Neutrophil (primary cell): ENCODE measurements at regions not wholly inside any gene's neighbourhood (a gene's known extent, or its start where the extent isn't known, plus 50 kb on each side); places are given as distances from the start of the nearest gene placed in this dataset.
A peak's percentile ranks its signal among the peaks of the same experiment; 100 is the strongest.

Experiments used
- H3K27ac ChIP-seq: fragments of 200-600 bp; sonication (generic); 2 replicates; pipeline ENCODE4 v1.5.1; 2016; ENCODE audit warnings: mild to moderate bottlenecking, moderate library complexity
- H3K27me3 ChIP-seq: fragments of 200-600 bp; sonication (generic); 2 replicates; pipeline ENCODE4 v1.6.0; 2016; ENCODE audit warnings: mild to moderate bottlenecking
- H3K36me3 ChIP-seq: fragments of 200-600 bp; sonication (generic); 2 replicates; pipeline ENCODE4 v1.5.1; 2017
- H3K4me1 ChIP-seq, 2 experiments: fragments of 200-600 bp in 1 of 2; sonication (generic) in 1 of 2; 1 replicate in 1 of 2; 2 replicates in 1 of 2; pipeline versions ENCODE4 v1.5.1 to v1.6.1; 2013 to 2016; ENCODE audit warnings: low read depth in 1 of 2, low read length in 1 of 2, mild to moderate bottlenecking in 1 of 2, moderate library complexity in 1 of 2; ENCODE audit not compliant: control insufficient read depth in 1 of 2, insufficient read depth in 1 of 2
- H3K4me3 ChIP-seq, 2 experiments: fragments of 200-600 bp in 1 of 2; sonication (generic) in 1 of 2; 1 replicate in 1 of 2; 2 replicates in 1 of 2; pipeline ENCODE4 v1.5.1; 2013 to 2016; ENCODE audit warnings: low read depth in 1 of 2, low read length in 1 of 2, mild to moderate bottlenecking in 1 of 2, moderate library complexity in 1 of 2
- H3K9me3 ChIP-seq: fragments of 200-600 bp; sonication (generic); 2 replicates; pipeline ENCODE4 v1.5.1; 2016
- CTCF ChIP-seq: fragments of 200-600 bp; sonication (generic); IDR thresholded peaks from 2 replicates; pipeline ENCODE4 v1.5.1; 2016; ENCODE audit warnings: antibody characterized with exemption

- no peaks in the 10 kb centered on the region for H3K36me3 ChIP-seq
- no peaks in the 10 kb centered on the region for H3K27me3 ChIP-seq
- TF ChIP-seq CTCF, result no peak
- peaks cover 100% of the 10 kb centered on the region in 2 experiments for H3K4me1 ChIP-seq
- peak overlapping the region; percentile 97 for H3K27ac ChIP-seq
- H3K4me3 ChIP-seq, result peak overlapping the region in 1 of 2 experiments; percentile 0
- H3K9me3 ChIP-seq, result no peaks in the 10 kb centered on the region
These were observed 90.9 kb upstream of the IKZF1 start for GRCh38 chr7:50213622-50214017.

GRCh38 chr7:50212666-50213621, 91.6 kb upstream of the IKZF1 start:
- TF ChIP-seq CTCF, result no peak
- H3K4me1 ChIP-seq, result peaks cover 100% of the 10 kb centered on the region in 2 experiments
- H3K4me3 ChIP-seq, result peak overlapping the region; percentile 4 to 5
- H3K27me3 ChIP-seq, result no peaks in the 10 kb centered on the region
- peak overlapping the region; percentile 97 for H3K27ac ChIP-seq
- H3K36me3 ChIP-seq, result no peaks in the 10 kb centered on the region
- no peaks in the 10 kb centered on the region for H3K9me3 ChIP-seq

- peaks cover 100% of the 10 kb centered on the region in 2 experiments for H3K4me1 ChIP-seq
- H3K36me3 ChIP-seq, result no peaks in the 10 kb centered on the region
- TF ChIP-seq CTCF, result no peak
- no peaks in the 10 kb centered on the region for H3K9me3 ChIP-seq
- no peaks in the 10 kb centered on the region for H3K27me3 ChIP-seq
- H3K4me3 ChIP-seq, result no peak overlapping the region
- H3K27ac ChIP-seq, result peak overlapping the region; percentile 97
These were observed 92.5 kb upstream of the IKZF1 start for GRCh38 chr7:50212016-50212325.

- TF ChIP-seq CTCF, result no peak
- H3K27ac ChIP-seq, result peak overlapping the region; percentile 97
- no peaks in the 10 kb centered on the region for H3K36me3 ChIP-seq
- H3K27me3 ChIP-seq, result no peaks in the 10 kb centered on the region
- H3K4me1 ChIP-seq, result peaks cover 100% of the 10 kb centered on the region in 2 experiments
- no peak overlapping the region for H3K4me3 ChIP-seq
- no peaks in the 10 kb centered on the region for H3K9me3 ChIP-seq
These were observed 93.1 kb upstream of the IKZF1 start for GRCh38 chr7:50211130-50212015.

GRCh38 chr7:50210706-50211115, 93.8 kb upstream of the IKZF1 start:
- Histone ChIP-seq H3K9me3 (no peaks in the 10 kb centered on the region), H3K4me3 (no peak overlapping the region), H3K27ac (peak overlapping the region; percentile 97), H3K36me3 (no peaks in the 10 kb centered on the region), H3K27me3 (no peaks in the 10 kb centered on the region), H3K4me1 (peaks cover 100% of the 10 kb centered on the region in 2 experiments)
- no peak for TF ChIP-seq CTCF
